Cardiac muscle cell (in vitro differentiated cells and primary cell): ENCODE measurements at regions not wholly inside any gene's neighbourhood (a gene's known extent, or its start where the extent isn't known, plus 50 kb on each side); places are given as distances from the start of the nearest gene placed in this dataset.
A peak's percentile ranks its signal among the peaks of the same experiment; 100 is the strongest.

ENCODE experiments used
- DNase-seq, 2 donors: peaks; one replicate each; pipeline versions ENCODE4 v3.0.0 to v3.0.0-alpha.2; 2010 to 2017; ENCODE audit warnings: low read depth in 1 of 2, low spot score in 1 of 2
- H3K27ac ChIP-seq: fragments of 200-600 bp; sonication (generic); 2 replicates; pipeline ENCODE4 v1.5.1; 2016
- H3K27me3 ChIP-seq: fragments of 200-600 bp; sonication (generic); 2 replicates; pipeline ENCODE4 v1.6.0; 2016; ENCODE audit warnings: control low read depth
- H3K36me3 ChIP-seq: fragments of 200-600 bp; sonication (generic); 2 replicates; pipeline ENCODE4 v1.5.1; 2016; ENCODE audit warnings: control low read depth
- H3K4me1 ChIP-seq: fragments of 200-600 bp; sonication (generic); 2 replicates; pipeline ENCODE4 v1.8.1; 2017; ENCODE audit warnings: low read depth, mild to moderate bottlenecking, mixed run types
- H3K4me3 ChIP-seq: fragments of 200-600 bp; sonication (generic); 2 replicates; pipeline ENCODE4 v1.5.1; 2016; ENCODE audit warnings: mild to moderate bottlenecking
- H3K9me3 ChIP-seq: fragments of 200-600 bp; sonication (generic); 2 replicates; pipeline ENCODE4 v1.5.1; 2017; ENCODE audit warnings: low read depth, mild to moderate bottlenecking, control low read depth
- CTCF ChIP-seq: IDR thresholded peaks from 2 replicates; pipeline ENCODE4 v1.5.1; 2012; ENCODE audit warnings: low read depth, mild to moderate bottlenecking, low read length

GRCh38 chr3:80035021-80035420, 267.2 kb upstream of the ROBO1 start:
- Histone ChIP-seq H3K36me3 (no peaks in the 10 kb centered on the region), H3K9me3 (no peaks in the 10 kb centered on the region), H3K4me1 (no peaks in the 10 kb centered on the region), H3K27ac (no peak overlapping the region), H3K27me3 (no peaks in the 10 kb centered on the region), H3K4me3 (no peak overlapping the region)
- DNase-seq: no peak
- no peak for TF ChIP-seq CTCF

GRCh38 chr3:80023010-80023409, 255.2 kb upstream of the ROBO1 start:
- Histone ChIP-seq H3K27me3 (no peaks in the 10 kb centered on the region), H3K27ac (no peak overlapping the region), H3K36me3 (no peaks in the 10 kb centered on the region), H3K9me3 (no peaks in the 10 kb centered on the region), H3K4me1 (no peaks in the 10 kb centered on the region), H3K4me3 (no peak overlapping the region)
- no peak for TF ChIP-seq CTCF
- no peak for DNase-seq

GRCh38 chr3:80018375-80018774, 250.6 kb upstream of the ROBO1 start:
- Histone ChIP-seq H3K9me3 (no peaks in the 10 kb centered on the region), H3K4me1 (no peaks in the 10 kb centered on the region), H3K27me3 (no peaks in the 10 kb centered on the region), H3K36me3 (no peaks in the 10 kb centered on the region), H3K27ac (no peak overlapping the region), H3K4me3 (no peak overlapping the region)
- no peak for DNase-seq
- TF ChIP-seq CTCF: no peak

- TF ChIP-seq CTCF: no peak
- Histone ChIP-seq H3K27me3 (no peaks in the 10 kb centered on the region), H3K4me1 (no peaks in the 10 kb centered on the region), H3K9me3 (no peaks in the 10 kb centered on the region), H3K36me3 (no peaks in the 10 kb centered on the region), H3K27ac (no peak overlapping the region), H3K4me3 (no peak overlapping the region)
- no peak for DNase-seq
These were observed 249.6 kb upstream of the ROBO1 start for GRCh38 chr3:80017369-80017768.

GRCh38 chr3:80014576-80014975, 246.8 kb upstream of the ROBO1 start:
- Histone ChIP-seq H3K4me3 (no peak overlapping the region), H3K27ac (no peak overlapping the region), H3K9me3 (no peaks in the 10 kb centered on the region), H3K27me3 (no peaks in the 10 kb centered on the region), H3K36me3 (no peaks in the 10 kb centered on the region), H3K4me1 (no peaks in the 10 kb centered on the region)
- no peak for TF ChIP-seq CTCF
- peak in 1 of 2 donors; percentile 29 for DNase-seq

GRCh38 chr3:80010021-80010571, 242.3 kb upstream of the ROBO1 start:
- H3K36me3 ChIP-seq: no peaks in the 10 kb centered on the region
- H3K27ac ChIP-seq: no peak overlapping the region
- peak in 1 of 2 donors; percentile 5 for DNase-seq
- no peaks in the 10 kb centered on the region for H3K4me1 ChIP-seq
- no peak overlapping the region for H3K4me3 ChIP-seq
- no peak for TF ChIP-seq CTCF
- H3K27me3 ChIP-seq: no peaks in the 10 kb centered on the region
- H3K9me3 ChIP-seq: no peaks in the 10 kb centered on the region
